GM19025 (cell line): ENCODE measurements at regions not wholly inside any gene's neighbourhood (a gene's known extent, or its start where the extent isn't known, plus 50 kb on each side); places are given as distances from the start of the nearest gene placed in this dataset.
A peak's percentile ranks its signal among the peaks of the same experiment; 100 is the strongest.

ENCODE experiments used
- ATAC-seq: cut with Tn5 transposase; IDR thresholded peaks from one replicate; pipeline ENCODE4 v1.9.1; 2021; ENCODE audit warnings: mild to moderate bottlenecking, low read depth, moderate library complexity; ENCODE audit not compliant: unreplicated experiment

- no peak for ATAC-seq
These were observed 673.4 kb upstream of the CBLB start for GRCh38 chr3:106542101-106542769.

GRCh38 chr3:106552351-106553043, 683.7 kb upstream of the CBLB start:
- no peak for ATAC-seq

- ATAC-seq, result no peak
These were observed 691.7 kb upstream of the CBLB start for GRCh38 chr3:106560451-106560966.

- peak; percentile 93 for ATAC-seq
These were observed 697.5 kb upstream of the CBLB start for GRCh38 chr3:106566277-106566676.

GRCh38 chr3:106570426-106570825, 701.6 kb upstream of the CBLB start:
- no peak for ATAC-seq

GRCh38 chr3:106573605-106574004, 704.8 kb upstream of the CBLB start:
- ATAC-seq, result no peak

- ATAC-seq, result no peak
These were observed 706.2 kb upstream of the CBLB start for GRCh38 chr3:106575029-106575428.

GRCh38 chr3:106577241-106577640, 708.4 kb upstream of the CBLB start:
- ATAC-seq, result no peak

GRCh38 chr3:106578911-106579310, 710.1 kb upstream of the CBLB start:
- no peak for ATAC-seq

- no peak for ATAC-seq
These were observed 713.3 kb upstream of the CBLB start for GRCh38 chr3:106582151-106582550.

- no peak for ATAC-seq
These were observed 718.7 kb upstream of the CBLB start for GRCh38 chr3:106587551-106587950.

GRCh38 chr3:106588739-106589138, 719.9 kb upstream of the CBLB start:
- ATAC-seq, result no peak

- ATAC-seq, result no peak
These were observed 720.6 kb upstream of the CBLB start for GRCh38 chr3:106589311-106589942.

- no peak for ATAC-seq
These were observed 721.4 kb upstream of the CBLB start for GRCh38 chr3:106590216-106590615.

GRCh38 chr3:106593381-106593780, 724.6 kb upstream of the CBLB start:
- ATAC-seq, result no peak

- ATAC-seq, result no peak
These were observed 741.0 kb upstream of the CBLB start for GRCh38 chr3:106609666-106610301.

GRCh38 chr3:106610362-106610959, 741.6 kb upstream of the CBLB start:
- no peak for ATAC-seq

GRCh38 chr3:106611116-106611515, 742.3 kb upstream of the CBLB start:
- ATAC-seq, result no peak

GRCh38 chr3:106611841-106612240, 743.0 kb upstream of the CBLB start:
- no peak for ATAC-seq

GRCh38 chr3:106616556-106616955, 747.7 kb upstream of the CBLB start:
- ATAC-seq, result no peak

GRCh38 chr3:106617276-106617675, 748.5 kb upstream of the CBLB start:
- ATAC-seq, result no peak
